Stomach (tissue), 4 donors: ENCODE measurements at regions not wholly inside any gene's neighbourhood (a gene's known extent, or its start where the extent isn't known, plus 50 kb on each side); places are given as distances from the start of the nearest gene placed in this dataset.

ENCODE experiments used
- POLR2A ChIP-seq, 4 donors: fragments of 450-650 bp; IDR thresholded peaks; one replicate each; pipeline ENCODE4 v1.6.1; 2016; ENCODE audit warnings: antibody characterized with exemption in 4 of 4, control low read depth in 2 of 4, mild to moderate bottlenecking in 1 of 4, moderate library complexity in 1 of 4
- POLR2AphosphoS5 ChIP-seq, 3 donors: sonication (generic); formaldehyde crosslinking; IDR thresholded peaks; one replicate each; pipeline ENCODE4 v1.6.1; 2016; ENCODE audit warnings: antibody characterized with exemption in 3 of 3
- TF ChIP-seq, protein P1 (sequence below), 7 experiments: fragments of 450-650 bp in 4 of 7; fragments of 200-600 bp in 3 of 7; sonication (generic) in 3 of 7; IDR thresholded peaks; one replicate each; pipeline ENCODE4 v1.5.1; 2016 to 2019; ENCODE audit warnings: antibody characterized with exemption in 7 of 7, control low read depth in 2 of 7, mild to moderate bottlenecking in 1 of 7

DNA sequence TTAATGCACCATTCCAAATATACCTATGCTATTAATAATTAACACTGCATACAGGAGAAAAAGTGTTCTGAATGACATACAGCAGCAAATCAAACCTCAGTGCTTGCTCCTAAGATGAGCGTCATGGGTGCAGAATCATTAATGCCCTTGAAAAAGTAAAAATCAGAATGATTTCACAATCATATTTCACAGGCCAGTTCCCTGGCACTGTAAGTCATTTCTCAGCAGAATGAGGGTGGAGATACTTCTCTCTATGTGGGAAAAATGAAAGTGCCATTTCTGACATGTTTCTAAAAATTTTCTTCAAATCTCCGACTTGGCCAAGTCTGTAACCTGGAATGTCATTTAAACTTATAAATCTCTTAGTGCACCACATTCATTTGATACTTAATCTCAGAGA lies 549.8 kb upstream of the AGTR1 start:
- TF ChIP-seq, protein P1, sequence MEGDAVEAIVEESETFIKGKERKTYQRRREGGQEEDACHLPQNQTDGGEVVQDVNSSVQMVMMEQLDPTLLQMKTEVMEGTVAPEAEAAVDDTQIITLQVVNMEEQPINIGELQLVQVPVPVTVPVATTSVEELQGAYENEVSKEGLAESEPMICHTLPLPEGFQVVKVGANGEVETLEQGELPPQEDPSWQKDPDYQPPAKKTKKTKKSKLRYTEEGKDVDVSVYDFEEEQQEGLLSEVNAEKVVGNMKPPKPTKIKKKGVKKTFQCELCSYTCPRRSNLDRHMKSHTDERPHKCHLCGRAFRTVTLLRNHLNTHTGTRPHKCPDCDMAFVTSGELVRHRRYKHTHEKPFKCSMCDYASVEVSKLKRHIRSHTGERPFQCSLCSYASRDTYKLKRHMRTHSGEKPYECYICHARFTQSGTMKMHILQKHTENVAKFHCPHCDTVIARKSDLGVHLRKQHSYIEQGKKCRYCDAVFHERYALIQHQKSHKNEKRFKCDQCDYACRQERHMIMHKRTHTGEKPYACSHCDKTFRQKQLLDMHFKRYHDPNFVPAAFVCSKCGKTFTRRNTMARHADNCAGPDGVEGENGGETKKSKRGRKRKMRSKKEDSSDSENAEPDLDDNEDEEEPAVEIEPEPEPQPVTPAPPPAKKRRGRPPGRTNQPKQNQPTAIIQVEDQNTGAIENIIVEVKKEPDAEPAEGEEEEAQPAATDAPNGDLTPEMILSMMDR (IDR thresholded peaks at IDR 0.05) = no peak
- TF ChIP-seq POLR2AphosphoS5 (IDR thresholded peaks at IDR 0.05) (no peak), POLR2A (IDR thresholded peaks at IDR 0.05) (no peak)
